Thoracic aorta (tissue), 2 donors: ENCODE measurements at regions not wholly inside any gene's neighbourhood (a gene's known extent, or its start where the extent isn't known, plus 50 kb on each side); places are given as distances from the start of the nearest gene placed in this dataset.

ENCODE experiments used
- ATAC-seq: fragments of 150-250 bp; one replicate; pipeline ENCODE4 v1.8.0; 2017; ENCODE audit warnings: low read depth; ENCODE audit not compliant: insufficient number of reproducible peaks, low FRiP score
- DNase-seq: peaks from one replicate; pipeline ENCODE4 v3.0.0-alpha.2; 2020; ENCODE audit warnings: low spot score
- H3K27ac ChIP-seq, 2 donors: fragments of 200-600 bp; sonication (generic); 1 replicate in 1 of 2; 2 replicates in 1 of 2; pipeline ENCODE4 v1.5.1; 2016; ENCODE audit warnings: mild to moderate bottlenecking in 2 of 2, moderate library complexity in 2 of 2
- H3K27me3 ChIP-seq: fragments of 200-600 bp; sonication (generic); replicated peaks from 2 replicates; pipeline ENCODE4 v1.6.0; 2016; ENCODE audit warnings: mild to moderate bottlenecking; ENCODE audit not compliant: insufficient read depth
- H3K36me3 ChIP-seq: fragments of 200-600 bp; sonication (generic); one replicate; pipeline ENCODE4 v1.5.1; 2016
- H3K4me1 ChIP-seq, 2 donors: fragments of 200-600 bp; sonication (generic); 1 replicate in 1 of 2; 2 replicates in 1 of 2; pipeline versions ENCODE4 v1.5.1 to v1.6.0; 2016; ENCODE audit warnings: low read depth in 2 of 2, mild to moderate bottlenecking in 1 of 2; ENCODE audit not compliant: control insufficient read depth in 1 of 2
- H3K4me3 ChIP-seq: fragments of 200-600 bp; sonication (generic); 2 replicates; pipeline ENCODE4 v1.5.1; 2016; ENCODE audit warnings: mild to moderate bottlenecking
- H3K9me3 ChIP-seq: fragments of 200-600 bp; sonication (generic); 2 replicates; pipeline ENCODE4 v1.5.1; 2016
- TF ChIP-seq, protein P1 (sequence below): fragments of 200-600 bp; sonication (generic); IDR thresholded peaks from one replicate; pipeline ENCODE4 v1.5.1; 2019; ENCODE audit warnings: antibody characterized with exemption

DNA sequence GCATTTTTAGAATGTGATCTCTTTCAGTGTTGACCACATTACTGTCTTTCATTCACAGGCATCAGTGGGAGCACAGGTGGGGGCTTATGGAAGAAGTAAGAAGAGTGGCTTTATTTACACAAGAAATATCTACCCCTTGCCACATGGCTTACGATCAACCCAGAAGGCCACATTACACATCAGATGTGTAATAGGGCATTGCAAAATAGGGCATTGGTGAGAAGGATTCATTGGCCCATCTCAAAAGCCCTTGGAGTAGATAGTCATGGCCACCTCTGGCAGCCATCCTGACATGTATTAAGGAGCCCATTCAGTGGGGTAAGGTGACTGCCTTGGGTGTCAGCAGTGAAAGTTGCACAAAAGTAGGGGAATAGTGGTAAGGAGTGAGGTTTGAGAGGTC, 97.5 kb downstream of the MAFB start:
- TF ChIP-seq, protein P1, sequence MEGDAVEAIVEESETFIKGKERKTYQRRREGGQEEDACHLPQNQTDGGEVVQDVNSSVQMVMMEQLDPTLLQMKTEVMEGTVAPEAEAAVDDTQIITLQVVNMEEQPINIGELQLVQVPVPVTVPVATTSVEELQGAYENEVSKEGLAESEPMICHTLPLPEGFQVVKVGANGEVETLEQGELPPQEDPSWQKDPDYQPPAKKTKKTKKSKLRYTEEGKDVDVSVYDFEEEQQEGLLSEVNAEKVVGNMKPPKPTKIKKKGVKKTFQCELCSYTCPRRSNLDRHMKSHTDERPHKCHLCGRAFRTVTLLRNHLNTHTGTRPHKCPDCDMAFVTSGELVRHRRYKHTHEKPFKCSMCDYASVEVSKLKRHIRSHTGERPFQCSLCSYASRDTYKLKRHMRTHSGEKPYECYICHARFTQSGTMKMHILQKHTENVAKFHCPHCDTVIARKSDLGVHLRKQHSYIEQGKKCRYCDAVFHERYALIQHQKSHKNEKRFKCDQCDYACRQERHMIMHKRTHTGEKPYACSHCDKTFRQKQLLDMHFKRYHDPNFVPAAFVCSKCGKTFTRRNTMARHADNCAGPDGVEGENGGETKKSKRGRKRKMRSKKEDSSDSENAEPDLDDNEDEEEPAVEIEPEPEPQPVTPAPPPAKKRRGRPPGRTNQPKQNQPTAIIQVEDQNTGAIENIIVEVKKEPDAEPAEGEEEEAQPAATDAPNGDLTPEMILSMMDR, result no peak
- no peaks in the 10 kb centered on the region for H3K36me3 ChIP-seq
- H3K9me3 ChIP-seq, result no peaks in the 10 kb centered on the region
- ATAC-seq, result no peak
- H3K27ac ChIP-seq, result no peak overlapping the region
- no peaks in the 10 kb centered on the region for H3K27me3 ChIP-seq
- no peak for DNase-seq
- no peaks in the 10 kb centered on the region for H3K4me1 ChIP-seq
- no peak overlapping the region for H3K4me3 ChIP-seq

DNA sequence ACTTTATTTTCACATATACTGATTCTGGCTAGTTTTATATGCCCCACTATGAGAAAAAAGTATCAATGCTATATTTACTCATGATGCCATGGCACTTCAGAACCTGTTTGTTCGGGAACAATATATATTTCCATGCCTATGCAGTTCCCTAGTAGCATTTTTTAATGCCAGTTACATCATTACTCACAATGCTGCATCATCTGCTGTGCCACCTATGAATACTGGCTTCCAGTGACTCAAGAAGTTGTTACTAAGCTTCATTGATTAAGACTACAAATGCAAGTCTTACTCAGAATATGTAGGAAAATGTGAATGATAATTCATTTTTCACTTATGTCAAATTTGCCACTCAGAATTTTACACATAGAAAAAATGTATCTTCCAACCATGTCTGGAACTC, 97.9 kb downstream of the MAFB start:
- no peaks in the 10 kb centered on the region for H3K27me3 ChIP-seq
- TF ChIP-seq, protein P1, result no peak
- H3K9me3 ChIP-seq, result no peaks in the 10 kb centered on the region
- DNase-seq, result no peak
- no peak overlapping the region for H3K4me3 ChIP-seq
- no peaks in the 10 kb centered on the region for H3K4me1 ChIP-seq
- H3K36me3 ChIP-seq, result no peaks in the 10 kb centered on the region
- no peak for ATAC-seq
- H3K27ac ChIP-seq, result no peak overlapping the region

DNA sequence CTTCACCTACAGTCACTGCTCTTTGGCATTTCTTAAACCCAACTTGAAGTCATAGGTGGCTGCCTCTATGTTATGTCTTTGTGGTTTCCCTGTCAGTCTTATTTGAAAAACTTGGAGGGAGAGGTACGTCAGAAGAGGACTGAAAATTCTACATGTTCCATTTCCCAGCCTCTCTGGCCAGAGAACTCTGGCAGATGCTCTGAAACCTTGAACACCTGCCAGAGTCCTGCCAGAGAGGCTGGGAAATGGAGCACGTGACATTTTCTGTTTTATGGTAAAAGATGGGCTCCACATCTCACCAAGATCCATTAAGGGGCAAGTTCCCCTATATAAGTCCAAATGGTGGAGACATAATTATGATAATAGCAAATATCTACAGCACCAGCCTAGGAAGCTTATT, 99.5 kb downstream of the MAFB start:
- no peak overlapping the region for H3K4me3 ChIP-seq
- H3K27ac ChIP-seq, result no peak overlapping the region
- H3K27me3 ChIP-seq, result no peaks in the 10 kb centered on the region
- no peaks in the 10 kb centered on the region for H3K4me1 ChIP-seq
- ATAC-seq (no peak), DNase-seq (no peak)
- no peaks in the 10 kb centered on the region for H3K36me3 ChIP-seq
- TF ChIP-seq, protein P1, result no peak
- H3K9me3 ChIP-seq, result no peaks in the 10 kb centered on the region

DNA sequence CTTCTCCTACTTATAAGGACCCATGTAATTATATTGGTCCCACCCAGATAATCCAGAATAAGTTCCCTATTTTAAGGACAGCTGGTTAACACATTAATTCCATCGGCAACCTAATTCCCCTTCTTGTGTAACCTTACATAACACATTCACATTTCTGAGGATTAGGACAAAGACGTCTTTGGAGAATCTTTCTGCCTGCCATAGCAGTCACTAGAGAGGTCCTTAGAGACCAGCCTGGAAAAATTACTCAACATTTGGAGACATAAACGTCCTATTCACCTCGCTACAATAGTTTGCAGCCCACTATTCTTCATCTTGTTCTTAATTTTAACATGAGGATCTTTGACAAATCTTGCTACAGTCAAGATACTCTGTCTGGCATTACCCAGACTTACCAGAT, 100.1 kb downstream of the MAFB start:
- ATAC-seq (no peak), DNase-seq (no peak)
- Histone ChIP-seq H3K36me3 (no peaks in the 10 kb centered on the region), H3K27ac (no peak overlapping the region), H3K4me3 (no peak overlapping the region), H3K4me1 (no peaks in the 10 kb centered on the region), H3K27me3 (no peaks in the 10 kb centered on the region), H3K9me3 (no peaks in the 10 kb centered on the region)
- TF ChIP-seq, protein P1, result no peak

DNA sequence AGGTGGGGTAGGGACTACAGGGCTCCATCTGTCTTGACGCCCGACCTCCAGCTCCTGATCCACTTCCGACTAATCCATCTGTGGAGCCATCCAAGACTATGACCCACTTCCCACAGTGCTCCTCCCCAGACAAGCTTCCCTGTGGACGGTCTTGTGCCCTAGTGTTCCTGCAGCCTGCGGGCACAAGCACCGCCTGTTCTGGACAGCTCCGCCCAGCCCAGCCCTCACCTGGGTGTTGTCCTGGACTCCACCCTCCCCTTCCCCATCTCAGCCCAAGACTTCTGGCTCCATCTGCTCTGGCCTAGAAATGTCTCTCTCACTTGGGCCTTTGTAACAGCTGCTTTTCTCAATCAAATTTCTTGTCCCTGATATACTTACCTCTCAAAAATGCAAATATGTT, 102.0 kb downstream of the MAFB start:
- Histone ChIP-seq H3K4me3 (no peak overlapping the region), H3K4me1 (no peaks in the 10 kb centered on the region), H3K9me3 (no peaks in the 10 kb centered on the region), H3K36me3 (no peaks in the 10 kb centered on the region), H3K27me3 (no peaks in the 10 kb centered on the region), H3K27ac (no peak overlapping the region)
- DNase-seq (no peak), ATAC-seq (no peak)
- TF ChIP-seq, protein P1, result no peak
